ENCODE measurements at regions not wholly inside any gene's neighbourhood (a gene's known extent, or its start where the extent isn't known, plus 50 kb on each side); places are given as distances from the start of the nearest gene placed in this dataset.

DNA sequence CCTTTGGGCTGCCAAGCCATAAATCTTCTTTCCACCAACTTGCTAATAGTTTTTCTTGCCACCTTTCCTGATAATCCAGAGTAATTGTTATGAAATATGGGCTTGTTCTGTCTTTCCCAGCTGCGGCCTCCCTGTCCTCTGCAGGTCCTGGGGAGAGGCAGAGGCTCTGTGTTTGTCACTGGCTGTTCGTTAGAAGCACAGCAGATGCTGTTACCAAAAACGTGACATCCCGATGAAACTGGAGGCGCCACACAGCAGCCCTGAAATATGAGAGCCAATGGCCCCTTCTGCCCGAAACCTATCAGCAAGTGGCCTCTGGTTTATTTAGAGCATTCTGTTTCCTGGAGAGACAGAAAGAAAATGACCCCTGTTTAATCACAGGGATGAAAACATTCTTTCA is 115.1 kb upstream of the ANKFN1 start:
- TF ChIP-seq, protein P1, sequence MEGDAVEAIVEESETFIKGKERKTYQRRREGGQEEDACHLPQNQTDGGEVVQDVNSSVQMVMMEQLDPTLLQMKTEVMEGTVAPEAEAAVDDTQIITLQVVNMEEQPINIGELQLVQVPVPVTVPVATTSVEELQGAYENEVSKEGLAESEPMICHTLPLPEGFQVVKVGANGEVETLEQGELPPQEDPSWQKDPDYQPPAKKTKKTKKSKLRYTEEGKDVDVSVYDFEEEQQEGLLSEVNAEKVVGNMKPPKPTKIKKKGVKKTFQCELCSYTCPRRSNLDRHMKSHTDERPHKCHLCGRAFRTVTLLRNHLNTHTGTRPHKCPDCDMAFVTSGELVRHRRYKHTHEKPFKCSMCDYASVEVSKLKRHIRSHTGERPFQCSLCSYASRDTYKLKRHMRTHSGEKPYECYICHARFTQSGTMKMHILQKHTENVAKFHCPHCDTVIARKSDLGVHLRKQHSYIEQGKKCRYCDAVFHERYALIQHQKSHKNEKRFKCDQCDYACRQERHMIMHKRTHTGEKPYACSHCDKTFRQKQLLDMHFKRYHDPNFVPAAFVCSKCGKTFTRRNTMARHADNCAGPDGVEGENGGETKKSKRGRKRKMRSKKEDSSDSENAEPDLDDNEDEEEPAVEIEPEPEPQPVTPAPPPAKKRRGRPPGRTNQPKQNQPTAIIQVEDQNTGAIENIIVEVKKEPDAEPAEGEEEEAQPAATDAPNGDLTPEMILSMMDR (IDR thresholded peaks at IDR 0.05 in 8 of 11, conservative IDR thresholded peaks at IDR 0.05 in 3 of 11): no peak
- TF ChIP-seq POLR2A (IDR thresholded peaks at IDR 0.05): no peak

Data from spleen (tissue), 7 donors.